ENCODE measurements at regions not wholly inside any gene's neighbourhood (a gene's known extent, or its start where the extent isn't known, plus 50 kb on each side); places are given as distances from the start of the nearest gene placed in this dataset.

- Histone ChIP-seq H3K27me3 (ENCODE audit: insufficient read depth) (no peaks in the 10 kb centered on the region), H3F3A (replicated peaks; ENCODE audit: low read depth) (no peaks in the 10 kb centered on the region), H3K27ac (ENCODE audit: low read depth) (no peak overlapping the region), H3K4me2 (no peak overlapping the region), H3K4me1 (ENCODE audit: insufficient read depth) (no peaks in the 10 kb centered on the region), H3K4me3 (no peak overlapping the region), H3K36me3 (ENCODE audit: insufficient read depth) (no peaks in the 10 kb centered on the region; the same call in 1 of the 2 replicates), H2AFZ (no peak overlapping the region), H4K20me1 (replicated peaks; ENCODE audit: insufficient read depth) (no peaks in the 10 kb centered on the region), H3K79me2 (replicated peaks; ENCODE audit: insufficient read depth) (no peaks in the 10 kb centered on the region), H3K9me2 (ENCODE audit: insufficient read depth) (0 out of 2 replicates have a peak, but pooled peaks cover 6% of the 10 kb centered on the region)
- H3K4me1 Mint-ChIP-seq = no peaks in the 10 kb centered on the region
- no peaks in the 10 kb centered on the region for H3K27me3 Mint-ChIP-seq (ENCODE audit: insufficient read depth, low read depth, poor library complexity)
- no peak overlapping the region for H3K4me3 Mint-ChIP-seq
- no peak for TF ChIP-seq ETS1 (IDR thresholded peaks at IDR 0.05)
- TF ChIP-seq ZNF331 (CRISPR knock-in tag; IDR thresholded peaks at IDR 0.05; ENCODE audit: low read depth) = no peak
- TF ChIP-seq JUNB (IDR thresholded peaks at IDR 0.05; ENCODE audit: unreplicated experiment) = no peak
- H3K36me3 Mint-ChIP-seq (ENCODE audit: low read depth) = peaks cover 6% of the 10 kb centered on the region; the same call in 2 of the 3 replicates
- DNase-seq (ENCODE audit: low spot score) = no peak
- H3K9me3 Mint-ChIP-seq = peaks cover 15% of the 10 kb centered on the region
- H3K27ac Mint-ChIP-seq = no peak overlapping the region
- ATAC-seq = no peak
These were observed 219.9 kb upstream of the IRX1 start for GRCh38 chr5:3375586-3376311.

- Mint-ChIP-seq H3K27me3 (ENCODE audit: insufficient read depth, low read depth, poor library complexity) (no peaks in the 10 kb centered on the region), H3K4me1 (no peaks in the 10 kb centered on the region), H3K27ac (no peak overlapping the region), H3K4me3 (no peak overlapping the region), H3K9me3 (peaks cover 15% of the 10 kb centered on the region), H3K36me3 (ENCODE audit: low read depth) (peaks cover 6% of the 10 kb centered on the region; the same call in 2 of the 3 replicates)
- Histone ChIP-seq H4K20me1 (replicated peaks; ENCODE audit: insufficient read depth) (no peaks in the 10 kb centered on the region), H3K9me2 (ENCODE audit: insufficient read depth) (0 out of 2 replicates have a peak, but pooled peaks cover 6% of the 10 kb centered on the region), H3K4me2 (no peak overlapping the region), H3K27me3 (ENCODE audit: insufficient read depth) (no peaks in the 10 kb centered on the region), H3K36me3 (ENCODE audit: insufficient read depth) (no peaks in the 10 kb centered on the region; the same call in 1 of the 2 replicates), H3F3A (replicated peaks; ENCODE audit: low read depth) (no peaks in the 10 kb centered on the region), H3K79me2 (replicated peaks; ENCODE audit: insufficient read depth) (no peaks in the 10 kb centered on the region), H2AFZ (no peak overlapping the region), H3K4me3 (no peak overlapping the region), H3K4me1 (ENCODE audit: insufficient read depth) (no peaks in the 10 kb centered on the region), H3K27ac (ENCODE audit: low read depth) (no peak overlapping the region)
- ATAC-seq (no peak), DNase-seq (ENCODE audit: low spot score) (no peak)
- TF ChIP-seq POLR2AphosphoS5 (IDR thresholded peaks at IDR 0.05; ENCODE audit: low read depth) (no peak), ETS1 (IDR thresholded peaks at IDR 0.05) (no peak), ZNF331 (CRISPR knock-in tag; IDR thresholded peaks at IDR 0.05; ENCODE audit: low read depth) (no peak), CREB1 (CRISPR knock-in tag; IDR thresholded peaks at IDR 0.05; ENCODE audit: low read depth) (no peak), EZH2phosphoT487 (IDR thresholded peaks at IDR 0.05; ENCODE audit: unreplicated experiment) (no peak)
- TF ChIP-seq, protein P1, sequence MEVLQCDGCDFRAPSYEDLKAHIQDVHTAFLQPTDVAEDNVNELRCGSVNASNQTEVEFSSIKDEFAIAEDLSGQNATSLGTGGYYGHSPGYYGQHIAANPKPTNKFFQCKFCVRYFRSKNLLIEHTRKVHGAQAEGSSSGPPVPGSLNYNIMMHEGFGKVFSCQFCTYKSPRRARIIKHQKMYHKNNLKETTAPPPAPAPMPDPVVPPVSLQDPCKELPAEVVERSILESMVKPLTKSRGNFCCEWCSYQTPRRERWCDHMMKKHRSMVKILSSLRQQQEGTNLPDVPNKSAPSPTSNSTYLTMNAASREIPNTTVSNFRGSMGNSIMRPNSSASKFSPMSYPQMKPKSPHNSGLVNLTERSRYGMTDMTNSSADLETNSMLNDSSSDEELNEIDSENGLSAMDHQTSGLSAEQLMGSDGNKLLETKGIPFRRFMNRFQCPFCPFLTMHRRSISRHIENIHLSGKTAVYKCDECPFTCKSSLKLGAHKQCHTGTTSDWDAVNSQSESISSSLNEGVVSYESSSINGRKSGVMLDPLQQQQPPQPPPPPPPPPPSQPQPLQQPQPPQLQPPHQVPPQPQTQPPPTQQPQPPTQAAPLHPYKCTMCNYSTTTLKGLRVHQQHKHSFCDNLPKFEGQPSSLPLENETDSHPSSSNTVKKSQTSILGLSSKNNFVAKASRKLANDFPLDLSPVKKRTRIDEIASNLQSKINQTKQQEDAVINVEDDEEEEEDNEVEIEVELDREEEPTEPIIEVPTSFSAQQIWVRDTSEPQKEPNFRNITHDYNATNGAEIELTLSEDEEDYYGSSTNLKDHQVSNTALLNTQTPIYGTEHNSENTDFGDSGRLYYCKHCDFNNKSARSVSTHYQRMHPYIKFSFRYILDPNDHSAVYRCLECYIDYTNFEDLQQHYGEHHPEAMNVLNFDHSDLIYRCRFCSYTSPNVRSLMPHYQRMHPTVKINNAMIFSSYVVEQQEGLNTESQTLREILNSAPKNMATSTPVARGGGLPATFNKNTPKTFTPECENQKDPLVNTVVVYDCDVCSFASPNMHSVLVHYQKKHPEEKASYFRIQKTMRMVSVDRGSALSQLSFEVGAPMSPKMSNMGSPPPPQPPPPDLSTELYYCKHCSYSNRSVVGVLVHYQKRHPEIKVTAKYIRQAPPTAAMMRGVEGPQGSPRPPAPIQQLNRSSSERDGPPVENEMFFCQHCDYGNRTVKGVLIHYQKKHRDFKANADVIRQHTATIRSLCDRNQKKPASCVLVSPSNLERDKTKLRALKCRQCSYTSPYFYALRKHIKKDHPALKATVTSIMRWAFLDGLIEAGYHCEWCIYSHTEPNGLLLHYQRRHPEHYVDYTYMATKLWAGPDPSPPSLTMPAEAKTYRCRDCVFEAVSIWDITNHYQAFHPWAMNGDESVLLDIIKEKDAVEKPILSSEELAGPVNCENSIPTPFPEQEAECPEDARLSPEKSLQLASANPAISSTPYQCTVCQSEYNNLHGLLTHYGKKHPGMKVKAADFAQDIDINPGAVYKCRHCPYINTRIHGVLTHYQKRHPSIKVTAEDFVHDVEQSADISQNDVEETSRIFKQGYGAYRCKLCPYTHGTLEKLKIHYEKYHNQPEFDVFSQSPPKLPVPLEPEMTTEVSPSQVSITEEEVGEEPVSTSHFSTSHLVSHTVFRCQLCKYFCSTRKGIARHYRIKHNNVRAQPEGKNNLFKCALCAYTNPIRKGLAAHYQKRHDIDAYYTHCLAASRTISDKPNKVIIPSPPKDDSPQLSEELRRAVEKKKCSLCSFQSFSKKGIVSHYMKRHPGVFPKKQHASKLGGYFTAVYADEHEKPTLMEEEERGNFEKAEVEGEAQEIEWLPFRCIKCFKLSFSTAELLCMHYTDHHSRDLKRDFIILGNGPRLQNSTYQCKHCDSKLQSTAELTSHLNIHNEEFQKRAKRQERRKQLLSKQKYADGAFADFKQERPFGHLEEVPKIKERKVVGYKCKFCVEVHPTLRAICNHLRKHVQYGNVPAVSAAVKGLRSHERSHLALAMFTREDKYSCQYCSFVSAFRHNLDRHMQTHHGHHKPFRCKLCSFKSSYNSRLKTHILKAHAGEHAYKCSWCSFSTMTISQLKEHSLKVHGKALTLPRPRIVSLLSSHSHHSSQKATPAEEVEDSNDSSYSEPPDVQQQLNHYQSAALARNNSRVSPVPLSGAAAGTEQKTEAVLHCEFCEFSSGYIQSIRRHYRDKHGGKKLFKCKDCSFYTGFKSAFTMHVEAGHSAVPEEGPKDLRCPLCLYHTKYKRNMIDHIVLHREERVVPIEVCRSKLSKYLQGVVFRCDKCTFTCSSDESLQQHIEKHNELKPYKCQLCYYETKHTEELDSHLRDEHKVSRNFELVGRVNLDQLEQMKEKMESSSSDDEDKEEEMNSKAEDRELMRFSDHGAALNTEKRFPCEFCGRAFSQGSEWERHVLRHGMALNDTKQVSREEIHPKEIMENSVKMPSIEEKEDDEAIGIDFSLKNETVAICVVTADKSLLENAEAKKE (CRISPR knock-in tag; IDR thresholded peaks at IDR 0.05) = no peak
These were observed 222.2 kb upstream of the IRX1 start for GRCh38 chr5:3373391-3373790.
